PC-3 (cell line): ENCODE measurements at regions not wholly inside any gene's neighbourhood (a gene's known extent, or its start where the extent isn't known, plus 50 kb on each side); places are given as distances from the start of the nearest gene placed in this dataset.

Experiments
- ATAC-seq: fragments of 200-7000 bp; cut with Tn5 transposase; 2 replicates; pipeline ENCODE4 v1.9.1; 2020; ENCODE audit warnings: mild to moderate bottlenecking, moderate library complexity
- BruUV-seq: library from RNA; stranded (reverse); fragments of 400-500 nt; replicated peaks from 2 replicates; lab custom pipeline; 2021; lab: Mats Ljungman, UMichigan
- CTCF ChIA-PET: fragments of 300-600 bp; sonication (Branson Sonifier 250); formaldehyde crosslinking; loops from one replicate; lab custom pipeline; 2022; ENCODE audit warnings: antibody characterized with exemption; lab: Charles Lee
- POLR2A ChIA-PET: fragments of 300-600 bp; sonication (Branson Sonifier 250); formaldehyde crosslinking; loops from one replicate; lab custom pipeline; 2022; ENCODE audit warnings: antibody characterized with exemption; ENCODE audit not compliant: unreplicated experiment; lab: Charles Lee
- DNase-seq: peaks from one replicate; pipeline ENCODE4 v3.0.0-alpha.2; 2015
- H2AFZ ChIP-seq: fragments of 300-600 bp; sonication (generic); 2 replicates; pipeline ENCODE4 v1.6.0; 2016; ENCODE audit warnings: antibody characterized with exemption, low read length
- H3F3A ChIP-seq: fragments of 300-600 bp; sonication (generic); one replicate; pipeline ENCODE4 v1.6.0; 2017; ENCODE audit warnings: antibody characterized with exemption, low read length, control low read depth, mild to moderate bottlenecking; ENCODE audit not compliant: unreplicated experiment
- H3K27ac ChIP-seq: fragments of 300-600 bp; sonication (generic); 2 replicates; pipeline ENCODE4 v1.5.1; 2016; ENCODE audit warnings: mild to moderate bottlenecking, low read length
- H3K27me3 ChIP-seq: fragments of 300-600 bp; sonication (generic); 2 replicates; pipeline ENCODE4 v1.6.1; 2016; ENCODE audit warnings: low read length, mixed read lengths
- H3K36me3 ChIP-seq: fragments of 300-600 bp; sonication (generic); 2 replicates; pipeline ENCODE4 v1.6.1; 2016; ENCODE audit warnings: low read depth, mixed run types, low read length, mixed read lengths
- H3K4me1 ChIP-seq: fragments of 300-600 bp; sonication (generic); 2 replicates; pipeline ENCODE4 v1.5.1; 2016; ENCODE audit warnings: low read length; ENCODE audit not compliant: insufficient read depth
- H3K4me2 ChIP-seq: fragments of 300-600 bp; sonication (generic); 2 replicates; pipeline ENCODE4 v1.6.0; 2016; ENCODE audit warnings: low read length
- H3K4me3 ChIP-seq: fragments of 300-600 bp; sonication (generic); 2 replicates; pipeline ENCODE4 v1.5.1; 2016; ENCODE audit warnings: mild to moderate bottlenecking, low read length, mixed read lengths
- H3K79me2 ChIP-seq: fragments of 300-600 bp; sonication (generic); 2 replicates; pipeline ENCODE4 v1.6.1; 2017; ENCODE audit warnings: low read length, mixed read lengths
- H3K9ac ChIP-seq: fragments of 300-600 bp; sonication (generic); 2 replicates; pipeline ENCODE4 v1.6.0; 2016; ENCODE audit warnings: mild to moderate bottlenecking, low read length
- H3K9me2 ChIP-seq: fragments of 300-600 bp; sonication (generic); replicated peaks from 2 replicates; pipeline ENCODE4 v1.6.1; 2016; ENCODE audit warnings: mixed run types, low read length, mixed read lengths
- H3K9me3 ChIP-seq: fragments of 300-600 bp; sonication (generic); 2 replicates; pipeline ENCODE4 v1.6.1; 2016; ENCODE audit warnings: low read length, mixed read lengths
- H4K20me1 ChIP-seq: fragments of 300-600 bp; sonication (generic); 2 replicates; pipeline ENCODE4 v1.6.1; 2016; ENCODE audit warnings: low read length, mixed read lengths
- CTCF ChIP-seq: fragments of 300-600 bp; sonication (generic); conservative IDR thresholded peaks from 2 replicates; pipeline ENCODE4 v1.5.1; 2017; ENCODE audit warnings: antibody characterized with exemption, low read depth, mild to moderate bottlenecking, low read length
- EZH2 ChIP-seq: fragments of 300-600 bp; sonication (generic); IDR thresholded peaks from one replicate; pipeline ENCODE4 v1.6.1; 2017; ENCODE audit warnings: antibody characterized with exemption, mild to moderate bottlenecking, low read length; ENCODE audit not compliant: unreplicated experiment
- EZH2phosphoT487 ChIP-seq: fragments of 300-600 bp; sonication (generic); IDR thresholded peaks from 2 replicates; pipeline ENCODE4 v1.6.1; 2018; ENCODE audit warnings: mild to moderate bottlenecking, antibody characterized with exemption, low read length, borderline replicate concordance
- intact Hi-C: fragments of 100-400 bp; cut with micrococcal nuclease; formaldehyde crosslinking; loops from 2 replicates; pipeline ENCODE4 v1.9.0; 2023

GRCh38 chr2:47309952-47310800 lies 58.9 kb upstream of the EPCAM start:
- no peaks in the 10 kb centered on the region for H4K20me1 ChIP-seq
- no peaks in the 10 kb centered on the region for H3F3A ChIP-seq
- no peaks in the 10 kb centered on the region for H3K79me2 ChIP-seq
- H3K9me2 ChIP-seq = no peaks in the 10 kb centered on the region
- POLR2A ChIA-PET = no interaction called here
- H3K4me2 ChIP-seq = no peak overlapping the region
- DNase-seq = no peak
- H3K27me3 ChIP-seq = no peaks in the 10 kb centered on the region
- peaks cover 19% of the 10 kb centered on the region for H3K4me1 ChIP-seq
- TF ChIP-seq CTCF (no peak), EZH2 (no peak), EZH2phosphoT487 (no peak)
- H3K9me3 ChIP-seq = no peaks in the 10 kb centered on the region
- CTCF ChIA-PET = no interaction called here
- no peak overlapping the region for H3K9ac ChIP-seq
- intact Hi-C loops = no loop called here
- ATAC-seq = no peak; the same call in 1 of the 2 replicates
- no peak overlapping the region for H3K4me3 ChIP-seq
- no peak overlapping the region for H3K27ac ChIP-seq
- no peaks in the 10 kb centered on the region for H3K36me3 ChIP-seq
- H2AFZ ChIP-seq = no peak overlapping the region
- no TSS peak for BruUV-seq

- ChIA-PET CTCF (no interaction called here), POLR2A (no interaction called here)
- BruUV-seq = no TSS peak
These were observed 59.6 kb upstream of the EPCAM start for GRCh38 chr2:47309472-47309951.

More at GRCh38 chr2:47309472-47309951, 59.6 kb upstream of the EPCAM start:
- ATAC-seq (no peak), DNase-seq (no peak)
- Histone ChIP-seq H3K4me3 (no peak overlapping the region), H3K4me2 (no peak overlapping the region), H3K9ac (no peak overlapping the region), H3K9me2 (no peaks in the 10 kb centered on the region), H3F3A (no peaks in the 10 kb centered on the region), H4K20me1 (no peaks in the 10 kb centered on the region), H3K27me3 (no peaks in the 10 kb centered on the region), H3K4me1 (peaks cover 19% of the 10 kb centered on the region), H3K9me3 (no peaks in the 10 kb centered on the region), H3K36me3 (no peaks in the 10 kb centered on the region), H2AFZ (no peak overlapping the region), H3K27ac (no peak overlapping the region), H3K79me2 (no peaks in the 10 kb centered on the region)
- intact Hi-C loops = no loop called here
- no peak for TF ChIP-seq EZH2phosphoT487
- TF ChIP-seq CTCF = no peak
- no peak for TF ChIP-seq EZH2
